Neutrophil (primary cell): ENCODE measurements at regions not wholly inside any gene's neighbourhood (a gene's known extent, or its start where the extent isn't known, plus 50 kb on each side); places are given as distances from the start of the nearest gene placed in this dataset.

Source experiments
- H3K27ac ChIP-seq: fragments of 200-600 bp; sonication (generic); 2 replicates; pipeline ENCODE4 v1.5.1; 2016; ENCODE audit warnings: mild to moderate bottlenecking, moderate library complexity
- H3K27me3 ChIP-seq: fragments of 200-600 bp; sonication (generic); 2 replicates; pipeline ENCODE4 v1.6.0; 2016; ENCODE audit warnings: mild to moderate bottlenecking
- H3K36me3 ChIP-seq: fragments of 200-600 bp; sonication (generic); 2 replicates; pipeline ENCODE4 v1.5.1; 2017
- H3K4me1 ChIP-seq, 2 experiments: fragments of 200-600 bp in 1 of 2; sonication (generic) in 1 of 2; 1 replicate in 1 of 2; 2 replicates in 1 of 2; pipeline versions ENCODE4 v1.5.1 to v1.6.1; 2013 to 2016; ENCODE audit warnings: low read depth in 1 of 2, low read length in 1 of 2, mild to moderate bottlenecking in 1 of 2, moderate library complexity in 1 of 2; ENCODE audit not compliant: control insufficient read depth in 1 of 2, insufficient read depth in 1 of 2
- H3K4me3 ChIP-seq, 2 experiments: fragments of 200-600 bp in 1 of 2; sonication (generic) in 1 of 2; 1 replicate in 1 of 2; 2 replicates in 1 of 2; pipeline ENCODE4 v1.5.1; 2013 to 2016; ENCODE audit warnings: low read depth in 1 of 2, low read length in 1 of 2, mild to moderate bottlenecking in 1 of 2, moderate library complexity in 1 of 2
- H3K9me3 ChIP-seq: fragments of 200-600 bp; sonication (generic); 2 replicates; pipeline ENCODE4 v1.5.1; 2016
- CTCF ChIP-seq: fragments of 200-600 bp; sonication (generic); IDR thresholded peaks from 2 replicates; pipeline ENCODE4 v1.5.1; 2016; ENCODE audit warnings: antibody characterized with exemption

GRCh38 chr5:8953911-8954438 is 591.9 kb downstream of the SEMA5A start:
- no peak for TF ChIP-seq CTCF
- Histone ChIP-seq H3K27ac (no peak overlapping the region), H3K9me3 (no peaks in the 10 kb centered on the region), H3K4me1 (no peaks in the 10 kb centered on the region), H3K4me3 (no peak overlapping the region), H3K36me3 (no peaks in the 10 kb centered on the region), H3K27me3 (no peaks in the 10 kb centered on the region)

GRCh38 chr5:8954801-8955200 is 591.1 kb downstream of the SEMA5A start:
- Histone ChIP-seq H3K9me3 (no peaks in the 10 kb centered on the region), H3K36me3 (no peaks in the 10 kb centered on the region), H3K27me3 (no peaks in the 10 kb centered on the region), H3K4me3 (no peak overlapping the region), H3K27ac (no peak overlapping the region), H3K4me1 (no peaks in the 10 kb centered on the region)
- no peak for TF ChIP-seq CTCF

GRCh38 chr5:8956659-8957058 is 589.2 kb downstream of the SEMA5A start:
- H3K27me3 ChIP-seq: no peaks in the 10 kb centered on the region
- no peaks in the 10 kb centered on the region for H3K36me3 ChIP-seq
- H3K4me3 ChIP-seq: no peak overlapping the region
- TF ChIP-seq CTCF: no peak
- H3K9me3 ChIP-seq: no peaks in the 10 kb centered on the region
- no peaks in the 10 kb centered on the region for H3K4me1 ChIP-seq
- H3K27ac ChIP-seq: no peak overlapping the region

- Histone ChIP-seq H3K27ac (no peak overlapping the region), H3K4me1 (no peaks in the 10 kb centered on the region), H3K36me3 (no peaks in the 10 kb centered on the region), H3K27me3 (no peaks in the 10 kb centered on the region), H3K9me3 (no peaks in the 10 kb centered on the region), H3K4me3 (no peak overlapping the region)
- TF ChIP-seq CTCF: no peak
Observed at GRCh38 chr5:8958602-8959001, 587.3 kb downstream of the SEMA5A start.

GRCh38 chr5:8961219-8961618 is 584.7 kb downstream of the SEMA5A start:
- Histone ChIP-seq H3K4me3 (no peak overlapping the region), H3K4me1 (no peaks in the 10 kb centered on the region), H3K9me3 (no peaks in the 10 kb centered on the region), H3K27ac (no peak overlapping the region), H3K27me3 (no peaks in the 10 kb centered on the region), H3K36me3 (no peaks in the 10 kb centered on the region)
- no peak for TF ChIP-seq CTCF

GRCh38 chr5:8961956-8962355 is 583.9 kb downstream of the SEMA5A start:
- H3K27me3 ChIP-seq: no peaks in the 10 kb centered on the region
- TF ChIP-seq CTCF: no peak
- no peaks in the 10 kb centered on the region for H3K36me3 ChIP-seq
- no peaks in the 10 kb centered on the region for H3K4me1 ChIP-seq
- H3K9me3 ChIP-seq: no peaks in the 10 kb centered on the region
- no peak overlapping the region for H3K4me3 ChIP-seq
- H3K27ac ChIP-seq: no peak overlapping the region
